SK-N-SH treated with all-trans-retinoic acid at 6 μM for 48 hours (cell line): ENCODE measurements at regions not wholly inside any gene's neighbourhood (a gene's known extent, or its start where the extent isn't known, plus 50 kb on each side); places are given as distances from the start of the nearest gene placed in this dataset.

ENCODE experiments used
- GLIS3 ChIP-seq: fragments of 250-450 bp; sonication (Bioruptor Pico); IDR thresholded peaks from 2 replicates; pipeline ENCODE4 v1.5.0; 2020; ENCODE audit warnings: mild to moderate bottlenecking, moderate library complexity
- OSR1 ChIP-seq: fragments of 250-450 bp; sonication (Bioruptor Pico); IDR thresholded peaks from 2 replicates; pipeline ENCODE4 v1.8.0; 2022; ENCODE audit warnings: moderate library complexity, mild to moderate bottlenecking, inconsistent platforms
- TOX ChIP-seq: fragments of 250-450 bp; sonication (Bioruptor Pico); IDR thresholded peaks from 2 replicates; pipeline ENCODE4 v1.8.0; 2021; ENCODE audit warnings: mild to moderate bottlenecking, moderate library complexity, borderline replicate concordance
- ZNF565 ChIP-seq: fragments of 450-650 bp; formaldehyde crosslinking; conservative IDR thresholded peaks from 2 replicates; pipeline ENCODE4 v1.5.0; 2020; ENCODE audit warnings: low read depth, mild to moderate bottlenecking, moderate library complexity
- ZNF70 ChIP-seq: fragments of 450-650 bp; formaldehyde crosslinking; IDR thresholded peaks from 2 replicates; pipeline ENCODE4 v1.5.0; 2020; ENCODE audit warnings: mild to moderate bottlenecking, moderate library complexity

DNA sequence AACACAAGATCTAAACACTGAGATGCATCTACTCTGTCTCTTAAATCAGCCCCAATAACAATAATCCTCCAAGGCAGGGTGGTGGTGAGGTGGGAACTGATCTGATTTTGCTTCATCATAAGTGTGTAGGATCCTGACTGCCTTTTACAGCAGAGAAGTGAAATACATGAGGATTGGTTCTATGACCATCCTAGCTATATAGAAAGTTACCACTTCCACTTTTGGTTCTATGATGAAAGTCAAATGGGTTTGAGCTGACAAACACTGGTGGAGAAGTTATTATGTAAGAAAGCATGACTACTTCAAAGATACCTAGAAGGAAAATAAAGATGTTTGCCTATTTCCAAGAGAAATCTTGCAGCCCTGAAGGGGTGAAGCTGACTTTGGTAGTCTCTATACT, 181.6 kb downstream of the NKX6-1 start:
- TF ChIP-seq ZNF565 (CRISPR knock-in tag) (no peak), OSR1 (CRISPR knock-in tag) (no peak), TOX (CRISPR knock-in tag) (no peak), GLIS3 (no peak), ZNF70 (CRISPR knock-in tag) (no peak)
